SK-N-SH (cell line): ENCODE measurements at regions not wholly inside any gene's neighbourhood (a gene's known extent, or its start where the extent isn't known, plus 50 kb on each side); places are given as distances from the start of the nearest gene placed in this dataset.

Source experiments
- CTCF ChIA-PET: fragments of 300-600, 350-600 bp; formaldehyde crosslinking; extraction: SDS; loops from one replicate; lab custom pipeline; 2021; lab: Yijun Ruan, JAX
- POLR2A ChIA-PET: fragments of 350-600 bp; sonication (Branson Sonifier 250); formaldehyde crosslinking; extraction: SDS; loops from one replicate; lab custom pipeline; 2020; ENCODE audit warnings: antibody characterized with exemption, inconsistent platforms; lab: Yijun Ruan, JAX
- DNase-seq: peaks from one replicate; pipeline ENCODE4 v3.0.0; 2012
- H2AFZ ChIP-seq: fragments of 200-600 bp; sonication (generic); 2 replicates; pipeline ENCODE4 v1.8.1; 2016; ENCODE audit warnings: antibody characterized with exemption, mild to moderate bottlenecking, low read depth
- H3F3A ChIP-seq: fragments of 200-600 bp; sonication (generic); replicated peaks from 2 replicates; pipeline ENCODE3; 2016; ENCODE audit warnings: antibody characterized with exemption, mild to moderate bottlenecking; ENCODE audit not compliant: insufficient read depth
- H3K27ac ChIP-seq, 2 experiments: fragments of 200-500 bp in 1 of 2; fragments of 200-600 bp in 1 of 2; sonication (Bioruptor generic) in 1 of 2; sonication (generic), shearing (Covaris generic) in 1 of 2; 2 replicates each; pipeline versions ENCODE4 v1.5.1 to v1.6.1; 2014 to 2016; ENCODE audit warnings: low read depth in 2 of 2, inconsistent platforms in 1 of 2, low read length in 1 of 2, mild to moderate bottlenecking in 1 of 2, mixed read lengths in 1 of 2
- H3K27me3 ChIP-seq: fragments of 200-600 bp; sonication (generic), shearing (Covaris generic); 2 replicates; pipeline ENCODE4 v1.6.1; 2016; ENCODE audit warnings: mixed run types; ENCODE audit not compliant: insufficient read depth
- H3K36me3 ChIP-seq, 2 experiments: fragments of 200-500 bp in 1 of 2; fragments of 200-600 bp in 1 of 2; sonication (Bioruptor generic) in 1 of 2; sonication (generic) in 1 of 2; replicated peaks in 1 of 2; 2 replicates each; pipeline versions ENCODE3 to v1.5.1; 2014 to 2016; ENCODE audit warnings: low read length in 1 of 2, mild to moderate bottlenecking in 1 of 2; ENCODE audit not compliant: insufficient read depth in 2 of 2, control insufficient read depth in 1 of 2
- H3K4me1 ChIP-seq, 2 experiments: fragments of 200-500 bp in 1 of 2; fragments of 200-600 bp in 1 of 2; sonication (Bioruptor generic) in 1 of 2; sonication (generic), shearing (Covaris generic) in 1 of 2; 2 replicates each; pipeline versions ENCODE4 v1.5.1 to v1.6.1; 2014 to 2016; ENCODE audit warnings: low read depth in 1 of 2, low read length in 1 of 2, mixed run types in 1 of 2; ENCODE audit not compliant: insufficient read depth in 2 of 2, control insufficient read depth in 1 of 2
- H3K4me2 ChIP-seq: fragments of 200-600 bp; sonication (generic), shearing (Covaris generic); 2 replicates; pipeline ENCODE4 v1.6.1; 2017; ENCODE audit warnings: mixed run types
- H3K4me3 ChIP-seq, 2 experiments: fragments of 200-500 bp in 1 of 2; fragments of 200-600 bp in 1 of 2; sonication (Bioruptor generic) in 1 of 2; sonication (generic), shearing (Covaris generic) in 1 of 2; 2 replicates each; pipeline versions ENCODE4 v1.5.1 to v1.8.1; 2014 to 2016; ENCODE audit warnings: low read depth in 2 of 2, inconsistent platforms in 1 of 2, low read length in 1 of 2, mild to moderate bottlenecking in 1 of 2, mixed read lengths in 1 of 2, moderate library complexity in 1 of 2
- H3K79me2 ChIP-seq: fragments of 200-600 bp; sonication (generic); 2 replicates; pipeline ENCODE4 v1.8.1; 2017; ENCODE audit warnings: mild to moderate bottlenecking; ENCODE audit not compliant: insufficient read depth
- H3K9ac ChIP-seq: fragments of 200-600 bp; sonication (generic); 2 replicates; pipeline ENCODE4 v1.6.1; 2017; ENCODE audit warnings: mixed run types
- H3K9me2 ChIP-seq: fragments of 200-600 bp; sonication (generic); 2 replicates; pipeline ENCODE4 v1.6.1; 2017; ENCODE audit warnings: mixed run types
- H3K9me3 ChIP-seq: fragments of 200-600 bp; sonication (generic); 2 replicates; pipeline ENCODE4 v1.6.1; 2017; ENCODE audit warnings: mixed run types, mild to moderate bottlenecking, moderate library complexity
- H4K20me1 ChIP-seq: fragments of 200-600 bp; sonication (generic); 2 replicates; pipeline ENCODE4 v1.6.1; 2017; ENCODE audit warnings: mild to moderate bottlenecking, mixed run types; ENCODE audit not compliant: insufficient read depth
- CHD2 ChIP-seq: fragments of 150-350 bp; IDR thresholded peaks from 2 replicates; pipeline ENCODE4 v1.6.1; 2018; ENCODE audit warnings: low read length; ENCODE audit not compliant: partially characterized antibody
- FOXJ3 ChIP-seq: sonication (generic); formaldehyde crosslinking; IDR thresholded peaks from 2 replicates; pipeline ENCODE4 v1.5.1; 2020; ENCODE audit warnings: mild to moderate bottlenecking, missing genetic modification reagents
- GABPA ChIP-seq: IDR thresholded peaks from 2 replicates; pipeline ENCODE4 v1.4.0; 2012; ENCODE audit warnings: low read depth, mild to moderate bottlenecking
- JUND ChIP-seq: IDR thresholded peaks from 2 replicates; pipeline ENCODE4 v1.4.0; 2012
- NFIC ChIP-seq: IDR thresholded peaks from 2 replicates; pipeline ENCODE4 v1.4.0; 2012; ENCODE audit warnings: borderline replicate concordance
- NRF1 ChIP-seq: IDR thresholded peaks from 2 replicates; pipeline ENCODE4 v1.6.1; 2012; ENCODE audit warnings: low read depth, mild to moderate bottlenecking, low read length
- POLR2AphosphoS5 ChIP-seq: IDR thresholded peaks from 2 replicates; pipeline ENCODE4 v1.6.1; 2012; ENCODE audit warnings: low read depth, low read length
- RAD21 ChIP-seq: IDR thresholded peaks from 2 replicates; pipeline ENCODE4 v1.6.1; 2012; ENCODE audit warnings: mild to moderate bottlenecking, low read length
- RCOR1 ChIP-seq: fragments of 150-350 bp; IDR thresholded peaks from 2 replicates; pipeline ENCODE4 v1.6.1; 2017; ENCODE audit warnings: antibody characterized with exemption, low read length
- RFX5 ChIP-seq: IDR thresholded peaks from 2 replicates; pipeline ENCODE4 v1.6.1; 2012; ENCODE audit warnings: mild to moderate bottlenecking, improper control_type of control experiment, low read length
- RXRA ChIP-seq: IDR thresholded peaks from 2 replicates; pipeline ENCODE4 v1.4.0; 2012; ENCODE audit warnings: low read depth, mild to moderate bottlenecking, borderline replicate concordance
- SIN3A ChIP-seq: IDR thresholded peaks from 2 replicates; pipeline ENCODE4 v1.6.1; 2012; ENCODE audit warnings: low read depth, mild to moderate bottlenecking, low read length, moderate library complexity, borderline replicate concordance
- SMC3 ChIP-seq: IDR thresholded peaks from 2 replicates; pipeline ENCODE4 v1.6.1; 2012; ENCODE audit warnings: low read depth, low read length, improper control_type of control experiment
- TAF1 ChIP-seq: IDR thresholded peaks from 2 replicates; pipeline ENCODE4 v1.6.1; 2012; ENCODE audit warnings: low read depth, mild to moderate bottlenecking, low read length, moderate library complexity, borderline replicate concordance
- YY1 ChIP-seq: IDR thresholded peaks from 2 replicates; pipeline ENCODE4 v1.4.0; 2012; ENCODE audit warnings: low read depth, mild to moderate bottlenecking
- WGBS: methylation state at CpG from one replicate; pipeline ENCODE4 v1.1.6; 2017; ENCODE audit warnings: low lambda C conversion rate; 5-methylcytosine and 5-hydroxymethylcytosine counted together
- TF ChIP-seq, protein P1 (sequence below): IDR thresholded peaks from 2 replicates; pipeline ENCODE4 v1.4.0; 2012; ENCODE audit warnings: low read depth, borderline replicate concordance
- TF ChIP-seq, protein P2 (sequence below): IDR thresholded peaks from 2 replicates; pipeline ENCODE4 v1.4.0; 2012; ENCODE audit warnings: low read depth, borderline replicate concordance
- TF ChIP-seq, protein P3 (sequence below): fragments of 150-350 bp; IDR thresholded peaks from 2 replicates; pipeline ENCODE4 v1.6.1; 2017; ENCODE audit warnings: antibody characterized with exemption, low read length, low read depth, borderline replicate concordance

DNA sequence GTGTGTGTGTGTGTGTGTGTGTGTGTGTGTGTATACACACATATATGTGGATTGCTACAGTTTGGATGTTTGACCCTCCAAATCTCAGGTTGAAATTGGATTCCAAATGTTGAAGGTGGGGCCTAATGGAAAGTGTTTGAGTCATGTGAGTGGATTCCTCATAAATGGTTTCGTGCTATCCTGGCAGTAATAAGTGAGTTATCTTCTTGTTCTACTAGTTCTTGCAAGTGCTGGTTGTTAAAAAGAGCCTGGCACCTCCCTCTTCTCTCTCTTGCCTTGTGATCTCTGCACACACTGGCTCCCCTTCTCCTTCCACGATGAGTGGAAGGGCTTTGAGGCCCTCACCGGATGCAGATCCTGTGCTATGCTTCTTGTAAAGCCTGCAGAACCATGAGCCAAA is 344.1 kb downstream of the SH2D1A start:
- Histone ChIP-seq H4K20me1 (no peaks in the 10 kb centered on the region), H3K27me3 (no peaks in the 10 kb centered on the region), H3K36me3 (no peaks in the 10 kb centered on the region), H3K79me2 (no peaks in the 10 kb centered on the region), H3K9ac (no peak overlapping the region), H3K4me1 (no peaks in the 10 kb centered on the region), H3K4me3 (no peak overlapping the region), H3K4me2 (no peak overlapping the region), H3F3A (no peaks in the 10 kb centered on the region), H2AFZ (no peak overlapping the region), H3K27ac (no peak overlapping the region), H3K9me3 (no peaks in the 10 kb centered on the region), H3K9me2 (no peaks in the 10 kb centered on the region)
- TF ChIP-seq, protein P1, sequence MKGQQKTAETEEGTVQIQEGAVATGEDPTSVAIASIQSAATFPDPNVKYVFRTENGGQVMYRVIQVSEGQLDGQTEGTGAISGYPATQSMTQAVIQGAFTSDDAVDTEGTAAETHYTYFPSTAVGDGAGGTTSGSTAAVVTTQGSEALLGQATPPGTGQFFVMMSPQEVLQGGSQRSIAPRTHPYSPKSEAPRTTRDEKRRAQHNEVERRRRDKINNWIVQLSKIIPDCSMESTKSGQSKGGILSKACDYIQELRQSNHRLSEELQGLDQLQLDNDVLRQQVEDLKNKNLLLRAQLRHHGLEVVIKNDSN, result no peak
- TF ChIP-seq SIN3A (no peak), NRF1 (no peak), POLR2AphosphoS5 (no peak), CHD2 (no peak), RFX5 (no peak), FOXJ3 (CRISPR knock-in tag) (no peak), RCOR1 (no peak), RXRA (no peak)
- 8% methylated on average over 3 of the region's 3 CpGs for WGBS
- DNase-seq, result no peak
- ChIA-PET POLR2A (no interaction called here), CTCF (no interaction called here)

DNA sequence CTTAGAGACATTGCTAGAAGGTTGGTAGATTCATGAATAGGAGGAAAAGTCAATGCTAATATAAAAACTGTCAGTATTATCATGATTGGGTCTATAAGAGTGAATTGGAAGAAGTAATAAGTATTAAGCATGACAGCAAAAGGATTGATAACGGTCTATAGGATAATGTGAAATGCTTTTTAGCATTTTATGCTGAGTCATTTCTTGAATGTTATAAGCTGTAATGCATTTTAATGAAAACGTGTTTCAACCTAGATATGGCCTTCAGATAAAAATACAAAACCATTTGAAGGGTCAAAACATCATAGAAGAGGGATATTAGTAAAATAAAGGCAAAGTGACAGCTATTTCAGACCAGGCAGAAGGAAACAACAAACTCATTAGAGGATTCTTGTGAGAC is 353.5 kb downstream of the SH2D1A start:
- 5% methylated on average over 2 of the region's 2 CpGs for WGBS
- no peaks in the 10 kb centered on the region for H3F3A ChIP-seq
- H3K4me2 ChIP-seq, result no peak overlapping the region
- no peak overlapping the region for H2AFZ ChIP-seq
- no peaks in the 10 kb centered on the region for H3K9me2 ChIP-seq
- no peaks in the 10 kb centered on the region for H3K79me2 ChIP-seq
- H3K4me3 ChIP-seq, result no peak overlapping the region
- no peaks in the 10 kb centered on the region for H3K36me3 ChIP-seq
- H3K9me3 ChIP-seq, result no peaks in the 10 kb centered on the region
- ChIA-PET CTCF (no interaction called here), POLR2A (no interaction called here)
- no peaks in the 10 kb centered on the region for H3K27me3 ChIP-seq
- H3K27ac ChIP-seq, result no peak overlapping the region
- no peaks in the 10 kb centered on the region for H4K20me1 ChIP-seq
- no peak for DNase-seq
- no peaks in the 10 kb centered on the region for H3K4me1 ChIP-seq
- H3K9ac ChIP-seq, result no peak overlapping the region
- TF ChIP-seq JUND, result no peak
- no peak for TF ChIP-seq TAF1
- TF ChIP-seq YY1, result no peak
- no peak for TF ChIP-seq POLR2AphosphoS5
- TF ChIP-seq, protein P1, result no peak
- no peak for TF ChIP-seq RFX5
- TF ChIP-seq, protein P2, sequence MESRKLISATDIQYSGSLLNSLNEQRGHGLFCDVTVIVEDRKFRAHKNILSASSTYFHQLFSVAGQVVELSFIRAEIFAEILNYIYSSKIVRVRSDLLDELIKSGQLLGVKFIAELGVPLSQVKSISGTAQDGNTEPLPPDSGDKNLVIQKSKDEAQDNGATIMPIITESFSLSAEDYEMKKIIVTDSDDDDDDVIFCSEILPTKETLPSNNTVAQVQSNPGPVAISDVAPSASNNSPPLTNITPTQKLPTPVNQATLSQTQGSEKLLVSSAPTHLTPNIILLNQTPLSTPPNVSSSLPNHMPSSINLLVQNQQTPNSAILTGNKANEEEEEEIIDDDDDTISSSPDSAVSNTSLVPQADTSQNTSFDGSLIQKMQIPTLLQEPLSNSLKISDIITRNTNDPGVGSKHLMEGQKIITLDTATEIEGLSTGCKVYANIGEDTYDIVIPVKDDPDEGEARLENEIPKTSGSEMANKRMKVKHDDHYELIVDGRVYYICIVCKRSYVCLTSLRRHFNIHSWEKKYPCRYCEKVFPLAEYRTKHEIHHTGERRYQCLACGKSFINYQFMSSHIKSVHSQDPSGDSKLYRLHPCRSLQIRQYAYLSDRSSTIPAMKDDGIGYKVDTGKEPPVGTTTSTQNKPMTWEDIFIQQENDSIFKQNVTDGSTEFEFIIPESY, result no peak
- TF ChIP-seq NRF1, result no peak
- TF ChIP-seq GABPA, result no peak
- TF ChIP-seq CHD2, result no peak
- no peak for TF ChIP-seq NFIC
- TF ChIP-seq, protein P3, sequence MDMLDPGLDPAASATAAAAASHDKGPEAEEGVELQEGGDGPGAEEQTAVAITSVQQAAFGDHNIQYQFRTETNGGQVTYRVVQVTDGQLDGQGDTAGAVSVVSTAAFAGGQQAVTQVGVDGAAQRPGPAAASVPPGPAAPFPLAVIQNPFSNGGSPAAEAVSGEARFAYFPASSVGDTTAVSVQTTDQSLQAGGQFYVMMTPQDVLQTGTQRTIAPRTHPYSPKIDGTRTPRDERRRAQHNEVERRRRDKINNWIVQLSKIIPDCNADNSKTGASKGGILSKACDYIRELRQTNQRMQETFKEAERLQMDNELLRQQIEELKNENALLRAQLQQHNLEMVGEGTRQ, result no peak
- TF ChIP-seq RXRA, result no peak
- TF ChIP-seq RCOR1, result no peak
- no peak for TF ChIP-seq RAD21
- no peak for TF ChIP-seq SMC3
- TF ChIP-seq, all 33 proteins: peak for 0
